ENCODE measurements at regions not wholly inside any gene's neighbourhood (a gene's known extent, or its start where the extent isn't known, plus 50 kb on each side); places are given as distances from the start of the nearest gene placed in this dataset.

DNA sequence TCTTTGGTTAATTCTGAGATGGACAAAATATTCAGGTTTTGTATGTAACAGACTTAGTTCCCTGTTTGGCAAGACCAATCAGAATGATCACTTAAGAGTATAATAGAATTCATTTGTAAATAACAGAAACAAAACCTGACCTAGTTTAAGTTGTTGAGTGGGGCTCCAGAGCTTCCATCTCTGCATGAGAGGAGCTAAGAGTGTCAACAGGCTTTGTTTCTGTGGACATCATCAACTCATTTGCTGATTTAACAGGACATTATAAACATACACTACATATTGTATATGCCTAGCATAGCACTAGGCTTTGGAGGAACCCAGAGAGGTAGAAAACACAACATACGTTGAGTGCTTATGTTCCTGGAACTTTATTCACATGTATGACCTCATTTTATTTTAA, 75.3 kb upstream of the TRIB2 start:
- TF ChIP-seq POLR2A (IDR thresholded peaks at IDR 0.05), result no peak
- TF ChIP-seq, protein P1, sequence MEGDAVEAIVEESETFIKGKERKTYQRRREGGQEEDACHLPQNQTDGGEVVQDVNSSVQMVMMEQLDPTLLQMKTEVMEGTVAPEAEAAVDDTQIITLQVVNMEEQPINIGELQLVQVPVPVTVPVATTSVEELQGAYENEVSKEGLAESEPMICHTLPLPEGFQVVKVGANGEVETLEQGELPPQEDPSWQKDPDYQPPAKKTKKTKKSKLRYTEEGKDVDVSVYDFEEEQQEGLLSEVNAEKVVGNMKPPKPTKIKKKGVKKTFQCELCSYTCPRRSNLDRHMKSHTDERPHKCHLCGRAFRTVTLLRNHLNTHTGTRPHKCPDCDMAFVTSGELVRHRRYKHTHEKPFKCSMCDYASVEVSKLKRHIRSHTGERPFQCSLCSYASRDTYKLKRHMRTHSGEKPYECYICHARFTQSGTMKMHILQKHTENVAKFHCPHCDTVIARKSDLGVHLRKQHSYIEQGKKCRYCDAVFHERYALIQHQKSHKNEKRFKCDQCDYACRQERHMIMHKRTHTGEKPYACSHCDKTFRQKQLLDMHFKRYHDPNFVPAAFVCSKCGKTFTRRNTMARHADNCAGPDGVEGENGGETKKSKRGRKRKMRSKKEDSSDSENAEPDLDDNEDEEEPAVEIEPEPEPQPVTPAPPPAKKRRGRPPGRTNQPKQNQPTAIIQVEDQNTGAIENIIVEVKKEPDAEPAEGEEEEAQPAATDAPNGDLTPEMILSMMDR (IDR thresholded peaks at IDR 0.05), result no peak
- Histone ChIP-seq H3K4me1 (no peaks in the 10 kb centered on the region), H3K27me3 (no peaks in the 10 kb centered on the region), H3K36me3 (no peaks in the 10 kb centered on the region), H3K9me3 (no peaks in the 10 kb centered on the region), H3K27ac (no peak overlapping the region), H3K4me3 (no peak overlapping the region)
- DNase-seq, result no peak

DNA sequence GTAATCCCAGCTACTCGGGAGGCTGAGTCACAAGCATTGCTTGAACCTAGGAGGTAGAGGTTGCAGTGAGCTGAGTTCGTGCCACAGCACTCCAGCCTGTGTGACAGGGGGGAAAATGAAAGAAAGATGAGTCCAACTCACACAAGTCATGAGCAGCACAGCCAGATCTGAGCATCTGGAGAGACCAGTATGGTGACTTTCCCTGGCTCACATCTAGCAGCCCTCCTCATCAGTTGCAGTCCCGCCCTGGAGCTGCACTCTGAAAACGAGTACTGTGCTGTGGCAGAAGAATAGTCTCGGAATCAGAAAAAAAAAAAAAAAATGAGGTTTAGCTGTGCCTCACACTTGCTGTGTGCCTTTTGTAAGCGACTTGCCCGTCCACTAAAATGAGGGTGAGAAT, 74.4 kb upstream of the TRIB2 start:
- DNase-seq, result no peak
- Histone ChIP-seq H3K9me3 (no peaks in the 10 kb centered on the region), H3K4me3 (no peak overlapping the region)

DNA sequence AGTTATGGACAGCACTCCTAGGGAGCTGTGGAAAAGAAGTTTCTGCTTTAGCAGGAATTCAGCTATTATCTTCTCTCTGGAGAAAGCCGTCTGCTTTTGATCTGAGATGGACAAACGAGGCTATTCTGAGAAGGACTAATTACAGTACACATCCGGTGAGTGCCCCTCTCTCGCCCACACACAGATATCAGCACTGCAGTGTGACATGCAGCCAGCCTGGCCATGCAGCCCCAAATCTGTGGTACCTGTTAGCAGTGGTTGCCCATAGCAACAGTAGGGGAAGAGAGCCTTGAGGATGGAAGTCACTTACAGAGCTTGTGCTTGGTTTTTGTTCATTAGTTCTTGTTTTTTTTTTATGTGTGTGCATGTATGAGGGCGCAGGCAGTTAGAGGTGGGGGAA, 73.9 kb upstream of the TRIB2 start:
- no peak overlapping the region for H3K4me3 ChIP-seq
- DNase-seq, result no peak
- no peaks in the 10 kb centered on the region for H3K9me3 ChIP-seq
- H3K27me3 ChIP-seq, result no peaks in the 10 kb centered on the region
- H3K36me3 ChIP-seq, result no peaks in the 10 kb centered on the region
- no peak overlapping the region for H3K27ac ChIP-seq
- TF ChIP-seq, protein P1 (IDR thresholded peaks at IDR 0.05), result no peak
- TF ChIP-seq POLR2A (IDR thresholded peaks at IDR 0.05), result no peak
- no peaks in the 10 kb centered on the region for H3K4me1 ChIP-seq

More for the DNA sequence above, 74.4 kb upstream of the TRIB2 start:
- H3K27me3 ChIP-seq, result no peaks in the 10 kb centered on the region
- no peak overlapping the region for H3K27ac ChIP-seq
- H3K36me3 ChIP-seq, result no peaks in the 10 kb centered on the region
- TF ChIP-seq, protein P1 (IDR thresholded peaks at IDR 0.05), result no peak
- no peak for TF ChIP-seq POLR2A (IDR thresholded peaks at IDR 0.05)
- no peaks in the 10 kb centered on the region for H3K4me1 ChIP-seq

DNA sequence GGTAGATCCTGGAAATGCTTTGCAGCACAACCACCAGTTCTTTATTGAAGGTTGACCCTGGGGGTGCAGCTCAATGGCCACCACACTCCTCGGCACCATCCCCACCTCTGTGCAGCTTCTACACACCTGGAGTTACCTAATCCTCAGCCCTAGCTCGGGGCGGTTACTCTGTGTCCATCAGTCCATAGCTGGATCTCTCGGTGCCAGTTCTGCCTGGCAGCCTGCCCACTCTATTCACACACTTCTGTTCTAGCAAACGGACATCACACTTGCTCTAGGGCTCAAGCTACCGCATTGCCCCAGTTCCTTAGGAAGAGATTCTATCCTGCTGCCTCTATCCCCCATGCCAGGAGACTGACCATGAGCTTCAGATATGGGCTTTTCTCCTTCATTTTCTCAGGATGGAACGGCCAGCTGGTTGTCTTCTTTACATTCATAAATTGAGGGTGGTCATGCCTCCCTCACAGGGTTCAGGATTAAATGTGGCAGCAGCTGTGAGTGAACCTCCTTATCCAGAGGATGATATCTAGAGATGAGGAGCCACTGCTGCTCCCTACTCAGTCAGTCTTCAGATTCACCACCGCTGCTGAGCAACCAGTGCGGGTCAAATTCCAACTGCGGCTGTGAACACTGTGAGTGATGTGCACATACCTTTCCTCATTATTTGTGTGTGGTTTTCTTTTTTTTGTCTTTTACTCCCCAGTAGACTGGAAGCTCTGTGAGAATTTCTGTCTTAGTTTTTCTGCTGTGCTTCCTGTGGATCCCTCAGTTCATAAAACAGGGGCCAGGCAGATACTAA, 66.9 kb upstream of the TRIB2 start:
- Histone ChIP-seq H3K4me1 (no peaks in the 10 kb centered on the region), H3K36me3 (no peaks in the 10 kb centered on the region), H3K27ac (no peak overlapping the region), H3K27me3 (no peaks in the 10 kb centered on the region), H3K9me3 (no peaks in the 10 kb centered on the region), H3K4me3 (no peak overlapping the region)
- DNase-seq, result no peak
- TF ChIP-seq POLR2A (IDR thresholded peaks at IDR 0.05), result no peak
- TF ChIP-seq, protein P1 (IDR thresholded peaks at IDR 0.05), result no peak

DNA sequence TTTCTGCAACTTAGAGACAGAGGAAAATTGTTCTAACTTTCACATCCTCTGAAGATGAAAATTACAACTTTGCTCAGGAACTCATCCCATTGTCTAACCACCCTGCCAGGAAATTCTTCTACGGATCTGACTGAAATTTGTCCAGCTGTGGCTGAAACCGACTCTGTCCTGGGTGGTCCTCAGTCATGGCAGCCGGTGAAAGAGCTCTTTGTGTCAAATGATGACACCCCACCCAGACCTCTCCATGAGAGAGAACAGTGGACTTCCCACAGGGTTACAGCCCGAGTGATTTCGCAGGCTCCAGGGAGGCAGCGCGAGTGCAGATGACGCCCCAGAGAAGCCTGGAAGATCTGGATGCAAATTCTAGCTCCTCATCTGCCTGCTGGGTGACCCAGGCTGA, 65.1 kb upstream of the TRIB2 start:
- Histone ChIP-seq H3K9me3 (no peaks in the 10 kb centered on the region), H3K36me3 (no peaks in the 10 kb centered on the region), H3K27ac (no peak overlapping the region), H3K4me3 (no peak overlapping the region), H3K27me3 (no peaks in the 10 kb centered on the region), H3K4me1 (no peaks in the 10 kb centered on the region)
- no peak for DNase-seq
- TF ChIP-seq, protein P1 (IDR thresholded peaks at IDR 0.05), result no peak
- TF ChIP-seq POLR2A (IDR thresholded peaks at IDR 0.05), result no peak

Data from Peyer's patch (tissue), 4 donors.